ENCODE measurements at regions not wholly inside any gene's neighbourhood (a gene's known extent, or its start where the extent isn't known, plus 50 kb on each side); places are given as distances from the start of the nearest gene placed in this dataset.

DNA sequence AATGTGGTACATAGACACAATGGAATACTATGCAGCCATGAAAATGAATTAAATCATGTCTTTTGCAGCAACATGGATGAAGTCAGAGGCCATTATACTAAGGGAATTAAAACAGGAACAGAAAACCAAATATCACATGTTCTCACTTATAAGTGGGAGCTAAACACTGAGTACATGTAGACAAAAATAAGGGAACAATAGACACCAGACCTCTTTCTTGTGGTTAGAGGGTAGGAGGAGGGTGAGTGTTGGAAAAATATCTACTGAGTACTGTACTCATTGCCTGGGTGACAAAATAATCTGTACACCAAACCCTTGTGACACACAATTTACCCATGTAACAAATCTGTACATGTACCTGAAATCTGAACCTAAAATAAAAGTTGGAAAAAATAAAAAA is 59.1 kb upstream of the ANO5 start:
- DNase-seq (ENCODE audit: low read depth, low spot score): no peak
- H3K4me1 ChIP-seq (ENCODE audit: insufficient read depth, insufficient read length): no peaks in the 10 kb centered on the region
- peaks cover 2% of the 10 kb centered on the region; the same call in 1 of the 2 replicates for H3K9me3 ChIP-seq (ENCODE audit: insufficient read depth, low read length)
- H3K4me3 ChIP-seq (ENCODE audit: insufficient read length, low read depth): no peak overlapping the region
- no peak for TF ChIP-seq SUZ12 (IDR thresholded peaks at IDR 0.05; ENCODE audit: extremely low read depth, insufficient read depth, insufficient read length)
- no peak for TF ChIP-seq YY1 (IDR thresholded peaks at IDR 0.05; ENCODE audit: insufficient read depth, insufficient read length)
- no peak for TF ChIP-seq ZNF274 (IDR thresholded peaks at IDR 0.05; ENCODE audit: low read depth, low read length)
- no peak overlapping the region for H3K9ac ChIP-seq (ENCODE audit: insufficient read length, low read depth)
- no peaks in the 10 kb centered on the region for H3K27me3 ChIP-seq (ENCODE audit: insufficient read depth, insufficient read length)
- no peaks in the 10 kb centered on the region for H3K36me3 ChIP-seq (ENCODE audit: insufficient read depth, insufficient read length, low read length)

DNA sequence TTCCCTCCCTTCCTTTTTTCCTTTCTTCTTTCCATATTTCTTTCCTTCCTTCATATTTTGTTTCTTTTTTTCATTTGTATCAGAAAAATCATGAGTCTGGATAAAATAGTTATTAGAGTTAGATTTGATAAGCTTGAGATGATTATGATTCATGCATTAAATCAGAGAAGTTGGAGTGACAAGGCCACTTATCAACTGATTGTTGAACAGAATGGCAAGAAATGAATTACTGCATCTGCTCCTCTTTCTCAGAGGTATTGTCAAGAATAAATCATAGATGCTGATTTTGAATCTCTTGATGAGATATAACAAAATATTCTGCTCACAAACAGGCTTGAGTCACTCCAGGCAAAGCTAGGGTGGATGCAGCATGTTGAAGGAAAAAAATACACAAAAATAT is 54.6 kb upstream of the ANO5 start:
- Histone ChIP-seq H3K36me3 (ENCODE audit: insufficient read depth, insufficient read length, low read length) (no peaks in the 10 kb centered on the region), H3K9ac (ENCODE audit: insufficient read length, low read depth) (no peak overlapping the region), H3K9me3 (ENCODE audit: insufficient read depth, low read length) (no peaks in the 10 kb centered on the region), H3K27me3 (ENCODE audit: insufficient read depth, insufficient read length) (no peaks in the 10 kb centered on the region), H3K4me1 (ENCODE audit: insufficient read depth, insufficient read length) (no peaks in the 10 kb centered on the region), H3K4me3 (ENCODE audit: insufficient read length, low read depth) (no peak overlapping the region)
- TF ChIP-seq ZNF274 (IDR thresholded peaks at IDR 0.05; ENCODE audit: low read depth, low read length): no peak
- TF ChIP-seq YY1 (IDR thresholded peaks at IDR 0.05; ENCODE audit: insufficient read depth, insufficient read length): no peak
- no peak for TF ChIP-seq SUZ12 (IDR thresholded peaks at IDR 0.05; ENCODE audit: extremely low read depth, insufficient read depth, insufficient read length)
- DNase-seq (ENCODE audit: low read depth, low spot score): no peak
